ENCODE measurements at regions not wholly inside any gene's neighbourhood (a gene's known extent, or its start where the extent isn't known, plus 50 kb on each side); places are given as distances from the start of the nearest gene placed in this dataset.
A peak's percentile ranks its signal among the peaks of the same experiment; 100 is the strongest.
"Not testable (repeated sequence)": the region's sequence is repeated elsewhere in the genome, so short reads cannot be mapped to it uniquely, and the experiment has no call there.

- H4K8ac ChIP-seq (ENCODE audit: extremely low read depth, insufficient read depth, low read length); POLR2A ChIA-PET (ENCODE audit: partially characterized antibody); H3K9ac ChIP-seq (replicated peaks in 1 of 4; ENCODE audit: extremely low read depth in 1 of 4, low read depth in 3 of 4, low read length in 3 of 4); H3K9me3 ChIP-seq (ENCODE audit: insufficient read depth in 2 of 2, low read depth in 1 of 2, low read length in 1 of 2); CTCF ChIA-PET (ENCODE audit: partially characterized antibody); H3K18ac ChIP-seq (ENCODE audit: extremely low read depth, low read length); H3K27ac ChIP-seq (ENCODE audit: low read depth, low read length); H2BK5ac ChIP-seq (ENCODE audit: low read depth, low read length); H3K4me2 ChIP-seq (ENCODE audit: insufficient read depth in 1 of 2, low read depth in 2 of 2, low read length in 2 of 2); H2BK20ac ChIP-seq (ENCODE audit: low read length); H3K4me3 ChIP-seq (ENCODE audit: extremely low read depth in 1 of 4, insufficient read depth in 2 of 4, low read depth in 3 of 4, low read length in 4 of 4); H4K5ac ChIP-seq (ENCODE audit: insufficient read length, low read depth, low read length); H3K23me2 ChIP-seq (ENCODE audit: low read depth, low read length); H3K56ac ChIP-seq (replicated peaks; ENCODE audit: insufficient read length, low read depth, low read length); H4K91ac ChIP-seq (replicated peaks; ENCODE audit: insufficient read length, low read length); H3K14ac ChIP-seq (ENCODE audit: insufficient read length); H2BK15ac ChIP-seq (ENCODE audit: low read length); H3K27me3 ChIP-seq (replicated peaks in 1 of 4; ENCODE audit: control insufficient read depth in 3 of 4, extremely low read depth in 1 of 4, insufficient read depth in 3 of 4, low read length in 3 of 4); H2BK12ac ChIP-seq (ENCODE audit: low read depth, low read length); H3K36me3 ChIP-seq (ENCODE audit: control insufficient read depth in 2 of 4, insufficient read depth in 4 of 4, low read length in 3 of 4); H2BK120ac ChIP-seq (replicated peaks; ENCODE audit: low read depth, low read length); H3K79me2 ChIP-seq (ENCODE audit: control insufficient read depth in 1 of 2, insufficient read depth in 2 of 2, low read length in 2 of 2); DNase-seq (ENCODE audit: low read depth in 1 of 2, low spot score in 2 of 2); H3K23ac ChIP-seq (ENCODE audit: insufficient read length); H4K20me1 ChIP-seq (replicated peaks in 1 of 2; ENCODE audit: control insufficient read depth in 1 of 2, insufficient read depth in 2 of 2, low read length in 2 of 2); H2AFZ ChIP-seq (ENCODE audit: low read length); H3K79me1 ChIP-seq (ENCODE audit: low read depth, low read length); H2AK5ac ChIP-seq (ENCODE audit: low read depth, low read length); H3K4ac ChIP-seq (replicated peaks; ENCODE audit: insufficient read length, low read depth, low read length): not testable (repeated sequence)
- FAIRE-seq = peak; percentile 76
- 79% methylated on average over 5 of the region's 9 CpGs; no CpG with 5 or more reads in 1 of the 2 experiments for WGBS, 2 experiments (ENCODE audit: extremely low coverage in 1 of 2, insufficient coverage in 1 of 2, insufficient read length in 1 of 2, insufficient replicate concordance in 2 of 2, low coverage in 1 of 2, low lambda C conversion rate in 2 of 2, missing lambda C conversion rate in 1 of 2)
- peaks cover 0 to 13% (median 5%) of the 10 kb centered on the region in 4 experiments; a peak in 5 of 7 replicates for H3K4me1 ChIP-seq (replicated peaks in 1 of 4; ENCODE audit: control insufficient read depth in 3 of 4, insufficient read depth in 4 of 4, low read length in 3 of 4)
Measured at GRCh38 chr12:131312382-131312781, 358.7 kb downstream of the ADGRD1 start.

Data from H1 (cell line).